Epithelial cell of prostate (primary cell): ENCODE measurements at regions not wholly inside any gene's neighbourhood (a gene's known extent, or its start where the extent isn't known, plus 50 kb on each side); places are given as distances from the start of the nearest gene placed in this dataset.

Experiments
- DNase-seq: peaks from one replicate; pipeline ENCODE4 v3.0.0-alpha.2; 2011; ENCODE audit warnings: low read depth, low spot score
- H3K27ac ChIP-seq: fragments of 450-650 bp; 2 replicates; pipeline ENCODE4 v1.5.1; 2017; ENCODE audit warnings: mild to moderate bottlenecking

- DNase-seq = no peak
Observed at GRCh38 chr6:167671977-167672687, 154.6 kb upstream of the AFDN start.

GRCh38 chr6:167672738-167673137 lies 154.0 kb upstream of the AFDN start:
- no peak overlapping the region for H3K27ac ChIP-seq
- DNase-seq = no peak

More at GRCh38 chr6:167671977-167672687, 154.6 kb upstream of the AFDN start:
- no peak overlapping the region for H3K27ac ChIP-seq

DNA sequence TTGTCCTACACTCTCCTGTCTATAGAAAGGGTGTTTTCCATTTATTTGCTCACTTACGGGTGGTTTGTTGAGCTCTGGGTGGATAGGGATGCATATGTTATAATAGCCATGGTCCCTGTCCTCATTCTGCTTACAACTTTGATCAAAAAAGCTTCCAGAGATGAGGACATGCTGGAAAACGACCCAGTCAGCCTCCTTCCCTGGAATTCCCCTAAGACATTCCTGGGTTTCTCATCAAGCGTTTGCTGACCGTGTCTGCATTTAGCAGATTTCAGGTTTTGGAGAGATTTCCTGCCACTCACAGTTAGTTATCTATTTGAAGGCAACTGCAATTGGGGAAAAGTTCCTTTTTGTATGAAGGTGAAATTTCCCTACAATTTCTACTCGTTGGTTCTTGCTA lies 152.8 kb upstream of the AFDN start:
- no peak for DNase-seq
- no peak overlapping the region for H3K27ac ChIP-seq

DNA sequence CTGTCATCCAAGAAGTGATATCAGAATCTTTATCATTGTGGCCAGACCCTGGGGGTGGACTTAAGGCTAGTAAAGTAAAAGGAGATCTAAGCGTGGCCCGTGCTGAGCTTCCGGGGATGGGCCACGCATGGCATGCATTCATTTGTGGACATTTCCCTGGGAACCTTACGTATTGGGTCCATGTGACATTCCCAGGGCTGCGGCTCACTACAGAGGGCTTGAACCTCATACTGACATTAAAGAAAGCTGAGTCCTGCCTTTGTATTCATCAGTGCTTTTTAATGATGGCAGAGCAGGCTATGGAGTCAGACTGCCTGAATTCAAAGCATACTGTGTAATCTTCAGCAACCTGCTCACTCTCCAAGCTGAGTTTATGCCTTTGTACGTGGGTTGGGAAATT lies 152.2 kb upstream of the AFDN start:
- H3K27ac ChIP-seq = no peak overlapping the region
- no peak for DNase-seq

GRCh38 chr6:167676000-167676665 lies 150.6 kb upstream of the AFDN start:
- no peak for DNase-seq
- no peak overlapping the region for H3K27ac ChIP-seq

DNA sequence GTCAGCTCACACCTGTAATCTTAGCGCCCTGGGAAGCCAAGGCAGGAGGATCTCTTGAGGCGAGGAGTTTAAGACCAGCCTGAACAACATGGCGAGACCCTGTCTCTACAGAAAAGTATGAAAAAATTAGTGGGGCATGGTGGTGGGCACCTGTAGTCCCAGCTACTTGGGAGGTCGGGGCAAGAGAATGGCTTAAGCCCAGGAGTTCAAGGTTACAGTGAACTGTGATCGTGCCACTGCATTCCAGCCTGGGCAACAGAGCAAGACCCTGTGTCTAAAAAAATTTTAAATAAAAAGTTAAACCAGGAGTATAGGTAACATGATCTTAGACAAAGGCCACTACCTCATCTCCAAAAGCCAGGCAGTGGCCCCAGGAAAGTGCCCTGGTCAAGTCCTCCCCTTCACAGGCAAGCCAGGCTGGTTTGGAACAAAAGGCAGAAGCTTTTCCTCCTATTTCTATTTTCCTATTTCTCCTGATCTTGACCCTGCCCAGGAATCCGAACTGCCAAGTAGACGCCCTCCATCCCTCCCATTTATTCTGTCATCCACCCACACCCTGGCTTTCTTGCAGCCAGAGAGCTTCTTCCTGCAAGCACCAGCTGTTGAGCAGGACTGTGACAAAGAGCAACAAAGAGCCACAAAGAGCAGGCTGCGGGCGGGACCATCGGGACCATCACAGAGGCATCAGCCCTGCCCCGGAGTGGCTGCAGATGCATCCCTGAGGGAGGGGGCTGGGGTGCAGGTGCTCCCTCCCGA lies 149.9 kb upstream of the AFDN start:
- no peak for DNase-seq
- no peak overlapping the region for H3K27ac ChIP-seq

DNA sequence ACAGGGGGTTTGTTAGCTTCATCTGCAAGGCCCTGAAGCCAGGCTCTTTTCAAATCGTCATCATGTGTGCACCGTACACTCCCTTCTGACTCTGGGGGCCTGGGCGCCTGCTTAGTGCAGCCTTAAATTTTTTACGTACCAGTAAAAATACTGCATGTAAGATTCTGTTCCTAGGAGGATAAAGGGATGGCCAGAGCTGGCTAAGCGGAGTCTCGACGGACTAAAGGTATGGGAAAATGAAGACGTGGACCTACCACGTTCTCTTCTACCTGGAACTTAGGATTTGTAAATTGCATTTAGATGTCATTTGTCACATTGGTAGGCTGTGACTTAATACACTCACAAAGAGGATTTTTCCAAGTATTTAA lies 149.3 kb upstream of the AFDN start:
- no peak for DNase-seq
- H3K27ac ChIP-seq = no peak overlapping the region

- H3K27ac ChIP-seq = no peak overlapping the region
- no peak for DNase-seq
Observed at GRCh38 chr6:167678102-167679101, 148.3 kb upstream of the AFDN start.

DNA sequence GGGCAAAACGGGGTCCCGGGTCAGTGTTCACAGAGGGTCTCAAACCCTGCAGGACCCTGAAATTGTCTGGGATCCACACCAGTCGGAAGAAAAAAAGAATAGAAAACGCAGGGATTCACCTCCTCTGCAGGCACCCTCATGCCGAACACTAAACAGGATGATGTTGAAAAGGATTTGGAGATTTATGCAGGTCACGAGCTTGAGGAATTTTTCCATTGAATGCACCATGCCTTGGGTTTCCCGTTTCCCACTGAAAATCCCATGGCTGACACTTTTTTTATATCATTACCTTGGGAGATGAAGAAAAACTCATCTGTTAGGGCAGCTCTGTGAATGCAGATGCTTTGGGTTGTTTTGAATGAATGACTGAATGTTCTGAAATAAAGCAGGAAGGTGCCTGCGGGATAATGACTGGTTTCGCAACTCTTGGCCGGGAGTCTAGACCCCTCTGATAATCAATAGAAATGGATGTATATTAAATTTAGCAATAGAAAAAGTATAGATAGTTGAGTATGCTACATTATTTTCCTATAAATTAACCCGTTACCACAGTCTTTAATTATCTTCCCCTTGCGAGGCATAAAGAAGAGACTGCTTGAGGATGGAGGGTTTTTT lies 147.5 kb upstream of the AFDN start:
- DNase-seq = no peak
- no peak overlapping the region for H3K27ac ChIP-seq

- H3K27ac ChIP-seq = no peak overlapping the region
- no peak for DNase-seq
Observed at GRCh38 chr6:167679790-167680604, 146.7 kb upstream of the AFDN start.

GRCh38 chr6:167680605-167681149 lies 146.0 kb upstream of the AFDN start:
- no peak for DNase-seq
- no peak overlapping the region for H3K27ac ChIP-seq

GRCh38 chr6:167682125-167682524 lies 144.6 kb upstream of the AFDN start:
- DNase-seq = no peak
- peak overlapping the region; percentile 45 for H3K27ac ChIP-seq

- DNase-seq = no peak
- H3K27ac ChIP-seq = peak overlapping the region; percentile 45
Observed at GRCh38 chr6:167682546-167683027, 144.1 kb upstream of the AFDN start.

GRCh38 chr6:167683028-167683862 lies 143.5 kb upstream of the AFDN start:
- H3K27ac ChIP-seq = peak overlapping the region; percentile 45
- no peak for DNase-seq

DNA sequence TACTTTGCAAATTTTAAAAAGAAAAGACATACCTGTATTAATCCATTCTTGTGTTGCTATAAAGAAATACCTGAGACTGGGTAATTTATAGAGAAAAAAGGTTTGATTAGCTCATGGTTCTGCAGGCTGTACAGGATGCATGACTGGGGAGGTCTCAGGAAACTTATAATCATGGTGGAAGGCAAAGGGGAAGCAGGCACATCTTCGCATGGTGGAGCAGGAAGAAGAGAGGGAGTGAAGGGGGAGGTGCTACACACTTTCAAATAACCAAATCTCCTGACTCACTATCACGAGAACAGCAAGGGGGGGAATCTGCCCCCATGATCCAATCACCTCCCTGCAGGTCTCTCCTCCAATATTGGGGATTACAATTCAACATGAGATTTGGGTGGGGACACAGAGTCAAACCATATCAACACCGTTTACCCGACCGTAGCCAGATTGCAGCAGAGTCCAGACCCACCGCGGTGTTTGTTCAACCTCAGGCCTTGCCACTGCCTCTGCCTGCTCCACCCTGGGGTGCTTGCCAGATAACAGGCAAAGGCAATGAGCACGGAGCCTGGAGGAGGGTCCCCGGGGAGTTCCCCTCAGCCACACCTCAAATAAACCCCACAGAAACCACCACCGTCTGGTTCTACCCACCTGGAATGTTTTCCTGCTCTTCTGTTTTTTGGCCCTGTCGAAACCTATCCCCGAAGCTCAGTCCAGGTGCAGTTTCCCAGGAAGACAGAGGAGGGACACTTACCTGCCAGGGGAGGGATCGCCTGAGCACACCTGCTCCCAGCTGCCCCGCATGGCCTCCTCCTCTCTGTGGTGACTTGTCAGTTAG lies 142.2 kb upstream of the AFDN start:
- H3K27ac ChIP-seq = no peak overlapping the region
- no peak for DNase-seq

GRCh38 chr6:167685654-167686053 lies 141.1 kb upstream of the AFDN start:
- no peak for DNase-seq
- H3K27ac ChIP-seq = no peak overlapping the region
